Left ventricle myocardium inferior (tissue), 1 donor: ENCODE measurements at regions not wholly inside any gene's neighbourhood (a gene's known extent, or its start where the extent isn't known, plus 50 kb on each side); places are given as distances from the start of the nearest gene placed in this dataset.
"Not testable (repeated sequence)": the region's sequence is repeated elsewhere in the genome, so short reads cannot be mapped to it uniquely, and the experiment has no call there.

ENCODE experiments used
- DNase-seq: peaks from one replicate; pipeline ENCODE4 v3.0.0-alpha.2; 2020
- H3K27ac ChIP-seq: fragments of 200-600 bp; replicated peaks from 2 replicates; pipeline ENCODE4 v1.8.0; 2021
- H3K27me3 ChIP-seq: fragments of 200-600 bp; 2 replicates; pipeline ENCODE4 v1.8.0; 2021; ENCODE audit warnings: low read depth
- H3K36me3 ChIP-seq: fragments of 200-600 bp; 2 replicates; pipeline ENCODE4 v1.8.0; 2021
- H3K4me1 ChIP-seq: fragments of 200-600 bp; 2 replicates; pipeline ENCODE4 v1.8.0; 2021
- H3K4me3 ChIP-seq: fragments of 200-600 bp; 2 replicates; pipeline ENCODE4 v1.8.0; 2021; ENCODE audit warnings: mild to moderate bottlenecking, moderate library complexity
- H3K9me3 ChIP-seq: fragments of 200-600 bp; replicated peaks from 2 replicates; pipeline ENCODE4 v1.8.0; 2021
- intact Hi-C: fragments of 100-400 bp; cut with micrococcal nuclease; formaldehyde crosslinking; loops from one replicate; pipeline ENCODE4 v1.11.0; 2022
- TF ChIP-seq, protein P1 (sequence below): fragments of 200-600 bp; IDR thresholded peaks from 2 replicates; pipeline ENCODE4 v1.8.0; 2021; ENCODE audit warnings: antibody characterized with exemption, mild to moderate bottlenecking, borderline replicate concordance
- donor health status: DM: no; HTN: yes; CAD: no; lungs with severe emphysema.

DNA sequence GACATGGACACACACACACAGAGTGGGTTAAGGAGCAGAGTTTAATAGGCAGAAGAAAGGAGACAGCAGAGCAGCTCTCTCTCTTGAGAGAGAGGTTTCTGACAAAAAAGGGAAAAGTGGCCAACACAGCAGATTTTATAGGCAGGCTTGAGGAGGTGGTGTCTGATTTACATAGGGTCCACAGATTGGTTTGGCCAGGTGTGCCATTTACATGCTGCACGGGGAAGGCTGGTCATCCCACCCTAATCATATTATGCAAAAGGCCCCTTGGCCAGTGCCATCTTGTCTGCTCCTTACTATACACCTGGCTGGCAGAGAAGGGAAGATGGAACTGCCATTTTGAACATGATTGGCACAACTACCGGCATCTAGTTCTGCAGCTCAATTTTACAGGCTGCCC, 240.8 kb downstream of the NPR3 start:
- H3K36me3 ChIP-seq = no peaks in the 10 kb centered on the region
- H3K9me3 ChIP-seq = peaks cover 5% of the 10 kb centered on the region
- no peak for DNase-seq
- H3K4me1 ChIP-seq = no peaks in the 10 kb centered on the region
- intact Hi-C loops = no loop called here
- H3K27me3 ChIP-seq = no peaks in the 10 kb centered on the region
- TF ChIP-seq, protein P1, sequence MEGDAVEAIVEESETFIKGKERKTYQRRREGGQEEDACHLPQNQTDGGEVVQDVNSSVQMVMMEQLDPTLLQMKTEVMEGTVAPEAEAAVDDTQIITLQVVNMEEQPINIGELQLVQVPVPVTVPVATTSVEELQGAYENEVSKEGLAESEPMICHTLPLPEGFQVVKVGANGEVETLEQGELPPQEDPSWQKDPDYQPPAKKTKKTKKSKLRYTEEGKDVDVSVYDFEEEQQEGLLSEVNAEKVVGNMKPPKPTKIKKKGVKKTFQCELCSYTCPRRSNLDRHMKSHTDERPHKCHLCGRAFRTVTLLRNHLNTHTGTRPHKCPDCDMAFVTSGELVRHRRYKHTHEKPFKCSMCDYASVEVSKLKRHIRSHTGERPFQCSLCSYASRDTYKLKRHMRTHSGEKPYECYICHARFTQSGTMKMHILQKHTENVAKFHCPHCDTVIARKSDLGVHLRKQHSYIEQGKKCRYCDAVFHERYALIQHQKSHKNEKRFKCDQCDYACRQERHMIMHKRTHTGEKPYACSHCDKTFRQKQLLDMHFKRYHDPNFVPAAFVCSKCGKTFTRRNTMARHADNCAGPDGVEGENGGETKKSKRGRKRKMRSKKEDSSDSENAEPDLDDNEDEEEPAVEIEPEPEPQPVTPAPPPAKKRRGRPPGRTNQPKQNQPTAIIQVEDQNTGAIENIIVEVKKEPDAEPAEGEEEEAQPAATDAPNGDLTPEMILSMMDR = no peak
- H3K4me3 ChIP-seq = no peak overlapping the region
- no peak overlapping the region for H3K27ac ChIP-seq

DNA sequence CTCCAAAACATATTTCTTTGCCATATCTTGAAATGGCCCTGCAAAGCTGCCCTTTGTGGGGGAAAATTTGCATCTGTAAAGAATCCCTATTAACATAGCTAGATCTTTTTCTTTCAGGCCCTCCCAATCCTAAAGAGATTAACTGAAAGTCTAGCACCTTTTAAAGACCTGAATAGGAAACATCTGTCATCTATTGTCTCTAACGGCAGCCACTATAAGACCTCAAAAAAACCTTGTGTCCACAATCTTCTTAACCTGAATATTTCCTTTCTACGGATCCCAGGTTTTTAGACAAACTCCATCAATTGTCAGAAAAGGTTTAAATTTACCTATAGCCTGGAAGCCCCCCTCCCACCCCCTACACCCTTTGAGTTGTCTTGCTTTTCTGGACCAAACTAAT, 241.3 kb downstream of the NPR3 start:
- H3K9me3 ChIP-seq, H3K36me3 ChIP-seq, H3K27ac ChIP-seq, H3K27me3 ChIP-seq, DNase-seq, H3K4me1 ChIP-seq, intact Hi-C loops, H3K4me3 ChIP-seq: not testable (repeated sequence)

DNA sequence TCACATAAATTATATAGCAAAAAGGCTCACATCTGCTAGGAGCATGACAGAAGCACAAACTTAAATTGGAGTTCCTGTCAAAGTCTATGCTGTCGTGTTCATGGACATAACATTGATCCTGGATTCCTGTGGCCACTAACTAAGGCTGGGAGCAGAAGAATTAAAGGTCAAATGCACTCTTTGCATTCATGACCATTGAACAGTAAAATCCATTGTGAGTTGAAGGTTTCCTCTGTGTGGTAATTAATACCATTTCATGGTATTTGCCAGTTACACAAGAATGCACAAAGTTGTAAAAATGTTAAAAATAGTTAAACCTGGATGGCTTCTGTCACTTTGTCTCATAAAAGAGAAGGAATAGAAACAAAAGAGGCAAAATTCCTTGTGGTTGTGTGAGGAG, 242.6 kb downstream of the NPR3 start:
- H3K4me3 ChIP-seq = no peak overlapping the region
- TF ChIP-seq, protein P1 = no peak
- no peaks in the 10 kb centered on the region for H3K27me3 ChIP-seq
- DNase-seq = no peak
- H3K27ac ChIP-seq = no peak overlapping the region
- intact Hi-C loops = no loop called here
- no peaks in the 10 kb centered on the region for H3K4me1 ChIP-seq
- H3K36me3 ChIP-seq = no peaks in the 10 kb centered on the region
- H3K9me3 ChIP-seq = peaks cover 7% of the 10 kb centered on the region

DNA sequence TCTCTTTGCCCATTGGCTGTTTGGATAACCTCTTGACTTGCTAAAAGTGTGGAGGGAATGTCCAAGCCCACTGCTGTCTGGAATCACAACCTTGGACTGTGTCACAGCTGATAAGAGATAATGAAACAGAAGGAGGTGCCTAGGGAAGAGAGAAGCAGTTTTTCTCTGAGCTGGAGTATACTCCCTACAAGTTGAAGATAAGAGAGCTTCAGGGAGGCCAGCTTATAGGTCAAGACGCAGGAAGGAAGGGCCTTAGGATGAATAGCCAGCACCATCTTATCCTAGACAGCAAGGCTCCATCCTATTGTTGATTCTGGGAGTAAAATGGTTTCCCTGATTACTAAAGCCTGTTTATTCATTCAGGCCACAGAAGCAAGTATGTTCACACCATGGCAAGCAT, 244.7 kb downstream of the NPR3 start:
- Histone ChIP-seq H3K9me3 (peaks cover 7% of the 10 kb centered on the region), H3K36me3 (no peaks in the 10 kb centered on the region), H3K4me3 (no peak overlapping the region), H3K4me1 (no peaks in the 10 kb centered on the region), H3K27me3 (no peaks in the 10 kb centered on the region), H3K27ac (no peak overlapping the region)
- no peak for DNase-seq
- intact Hi-C loops = no loop called here
- TF ChIP-seq, protein P1 = no peak

DNA sequence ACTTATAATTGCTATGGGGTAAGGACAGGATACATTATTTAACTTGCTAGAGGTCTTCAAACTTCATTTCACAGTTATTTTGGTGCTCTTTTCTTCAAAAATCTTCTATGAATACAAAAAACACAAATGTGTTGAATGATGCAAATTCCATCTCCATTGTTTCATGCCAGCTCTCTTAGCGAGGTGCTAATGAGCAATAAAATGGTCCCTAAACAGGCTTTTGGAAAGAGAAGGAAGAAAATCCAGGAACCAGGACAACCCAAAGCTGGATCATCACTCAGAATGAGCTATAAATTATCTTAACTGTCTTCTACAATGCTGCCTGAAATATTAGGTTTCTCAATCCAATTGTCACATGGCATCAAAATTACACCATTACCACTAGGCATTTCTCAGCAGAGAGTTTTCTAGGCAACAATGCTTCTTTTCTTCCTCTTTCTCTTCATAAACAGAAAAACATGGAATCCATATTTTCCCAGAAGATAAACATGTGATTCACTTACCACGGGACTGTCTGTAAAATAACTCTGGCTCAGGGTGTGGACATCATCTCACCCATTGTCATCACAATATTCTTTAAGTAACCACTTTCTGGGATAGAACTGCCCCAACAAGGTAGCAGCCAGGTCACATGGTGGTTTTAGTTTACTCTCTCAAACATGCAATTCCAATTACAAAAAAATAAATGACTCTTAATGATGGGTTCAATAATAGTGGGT, 249.4 kb downstream of the NPR3 start:
- Histone ChIP-seq H3K4me1 (no peaks in the 10 kb centered on the region), H3K27ac (no peak overlapping the region), H3K27me3 (no peaks in the 10 kb centered on the region), H3K9me3 (peaks cover 7% of the 10 kb centered on the region), H3K4me3 (no peak overlapping the region), H3K36me3 (no peaks in the 10 kb centered on the region)
- intact Hi-C loops = no loop called here
- TF ChIP-seq, protein P1 = no peak
- DNase-seq = no peak

DNA sequence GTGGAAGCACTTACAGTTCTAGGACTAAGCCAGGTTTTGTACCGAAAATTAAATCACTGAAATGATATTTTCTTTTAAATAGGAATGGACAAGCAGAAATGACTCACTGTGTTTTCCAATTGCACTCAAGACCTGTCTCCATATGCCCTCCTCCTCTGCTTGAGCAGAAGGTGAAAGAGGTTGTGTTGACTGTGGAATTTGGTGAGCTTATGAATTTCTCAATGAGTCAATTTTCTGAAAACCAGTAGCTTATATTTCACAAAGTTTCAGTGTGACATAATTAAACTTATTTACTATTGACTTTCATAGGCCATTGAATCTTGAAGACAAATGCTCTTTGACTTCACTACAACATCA, 249.9 kb downstream of the NPR3 start:
- DNase-seq = no peak
- intact Hi-C loops = no loop called here
- no peaks in the 10 kb centered on the region for H3K4me1 ChIP-seq
- peaks cover 10% of the 10 kb centered on the region for H3K9me3 ChIP-seq
- H3K27ac ChIP-seq = no peak overlapping the region
- TF ChIP-seq, protein P1 = no peak
- H3K36me3 ChIP-seq = no peaks in the 10 kb centered on the region
- H3K4me3 ChIP-seq = no peak overlapping the region
- H3K27me3 ChIP-seq = no peaks in the 10 kb centered on the region
